ENCODE measurements at regions not wholly inside any gene's neighbourhood (a gene's known extent, or its start where the extent isn't known, plus 50 kb on each side); places are given as distances from the start of the nearest gene placed in this dataset.

GRCh38 chr5:89267788-89268187 is 384.8 kb upstream of the MEF2C start:
- no TSS peak for BruUV-seq (replicated peaks)
- H3K23ac ChIP-seq (ENCODE audit: low read depth, low read length) = no peak overlapping the region
- peaks cover 2% of the 10 kb centered on the region; the same call in 1 of the 2 replicates for H3K4me1 ChIP-seq (ENCODE audit: control insufficient read depth, insufficient read depth, low read length)
- no peak overlapping the region for H2BK120ac ChIP-seq (ENCODE audit: low read depth, low read length)
- H2BK15ac ChIP-seq (ENCODE audit: low read depth, low read length) = no peak overlapping the region
- no peak overlapping the region for H2BK5ac ChIP-seq (ENCODE audit: low read depth, low read length, poor library complexity, severe bottlenecking)
- TF ChIP-seq MXI1 (IDR thresholded peaks at IDR 0.05; ENCODE audit: borderline replicate concordance, low read depth, low read length) = no peak
- no peak for TF ChIP-seq RFX5 (IDR thresholded peaks at IDR 0.05; ENCODE audit: low read depth, low read length)
- TF ChIP-seq POLR2A (IDR thresholded peaks at IDR 0.05; ENCODE audit: low read depth, low read length) = no peak
- TF ChIP-seq MAZ (IDR thresholded peaks at IDR 0.05; ENCODE audit: borderline replicate concordance, low read depth, low read length) = no peak
- no peak for TF ChIP-seq RCOR1 (IDR thresholded peaks at IDR 0.05; ENCODE audit: insufficient replicate concordance, low read length)
- TF ChIP-seq CTCF (conservative IDR thresholded peaks at IDR 0.05; ENCODE audit: low read depth, low read length) = no peak
- no peak for TF ChIP-seq NFE2L2 (IDR thresholded peaks at IDR 0.05; ENCODE audit: low read depth, low read length)
- no peak for TF ChIP-seq SMC3 (IDR thresholded peaks at IDR 0.05; ENCODE audit: low read depth, low read length)
- no peak for TF ChIP-seq FOS (IDR thresholded peaks at IDR 0.05; ENCODE audit: low read depth, low read length)
- TF ChIP-seq CHD1 (IDR thresholded peaks at IDR 0.05; ENCODE audit: low read depth, low read length) = no peak
- TF ChIP-seq USF2 (IDR thresholded peaks at IDR 0.05; ENCODE audit: low read depth, low read length) = no peak
- no peak for TF ChIP-seq RAD21 (IDR thresholded peaks at IDR 0.05; ENCODE audit: low read length)
- TF ChIP-seq BHLHE40 (IDR thresholded peaks at IDR 0.05; ENCODE audit: low read depth, low read length) = no peak
- H2AFZ ChIP-seq (replicated peaks; ENCODE audit: low read length, poor library complexity) = no peak overlapping the region
- H3K27me3 ChIP-seq (ENCODE audit: control insufficient read depth, insufficient read depth, low read length) = no peaks in the 10 kb centered on the region
- ATAC-seq (ENCODE audit: low read depth) = no peak
- DNase-seq = no peak
- no peak overlapping the region for H4K91ac ChIP-seq (ENCODE audit: insufficient read depth, low read depth, low read length)
- H3K27ac ChIP-seq (ENCODE audit: insufficient read depth, low read length) = no peak overlapping the region
- H2AK5ac ChIP-seq (ENCODE audit: low read depth, low read length) = no peak overlapping the region
- dilution Hi-C loops (cut with HindIII; ENCODE audit: low sequenced_read_pairs, unreplicated experiment) (no loop called here), intact Hi-C loops (cut with micrococcal nuclease) (no loop called here), in situ Hi-C loops (cut with MboI; ENCODE audit: low sequenced_read_pairs) (no loop called here)
- H3K56ac ChIP-seq (ENCODE audit: extremely low read depth, insufficient read depth, low read length) = no peak overlapping the region
- H3K9me1 ChIP-seq (ENCODE audit: insufficient read depth, low read length) = no peaks in the 10 kb centered on the region
- no peak overlapping the region for H4K5ac ChIP-seq (ENCODE audit: low read depth, low read length)
- WGBS, 2 experiments (ENCODE audit: extremely low coverage in 2 of 2, insufficient read length in 1 of 2) = no CpG with 5 or more reads among the region's 2 CpGs
- H3K36me3 ChIP-seq (ENCODE audit: control insufficient read depth, insufficient read depth, low read length) = no peaks in the 10 kb centered on the region
- no peaks in the 10 kb centered on the region for H3K79me1 ChIP-seq (ENCODE audit: low read depth in 1 of 2, low read length in 2 of 2)
- H3K14ac ChIP-seq (replicated peaks; ENCODE audit: low read depth, low read length) = no peak overlapping the region
- ChIA-PET POLR2A (ENCODE audit: unreplicated experiment) (no interaction called here), CTCF (interaction anchor here (0.5 kb wide), 1 partner anchor 540 kb away, joined by 3 read pairs; no protein-coding TSS in a partner anchor)
- no peaks in the 10 kb centered on the region for H3K9me3 ChIP-seq (ENCODE audit: control insufficient read depth, insufficient read depth, low read length)
- H3K4me3 ChIP-seq (ENCODE audit: insufficient read depth, low read depth, low read length) = no peak overlapping the region
- H3K18ac ChIP-seq (ENCODE audit: low read depth, low read length) = no peak overlapping the region
- no peak overlapping the region for H4K8ac ChIP-seq (ENCODE audit: low read depth in 2 of 2, low read length in 2 of 2)
- no peak overlapping the region for H3K9ac ChIP-seq (ENCODE audit: low read depth, low read length)
- no peak overlapping the region for H3K4ac ChIP-seq (ENCODE audit: low read depth, low read length)
- H2AK9ac ChIP-seq (replicated peaks; ENCODE audit: low read depth, low read length, poor library complexity) = no peak overlapping the region
- H3K4me2 ChIP-seq (ENCODE audit: low read depth, low read length) = no peak overlapping the region
- H4K20me1 ChIP-seq (ENCODE audit: insufficient read depth, low read length) = no peaks in the 10 kb centered on the region
- no peak overlapping the region for H2BK20ac ChIP-seq (ENCODE audit: low read depth, low read length)
